ENCODE measurements at regions not wholly inside any gene's neighbourhood (a gene's known extent, or its start where the extent isn't known, plus 50 kb on each side); places are given as distances from the start of the nearest gene placed in this dataset.

- 73% methylated on average over 3 of the region's 3 CpGs for WGBS
- TF ChIP-seq ATF3 (IDR thresholded peaks at IDR 0.05) = no peak
Observed at GRCh38 chr11:92533657-92534335, 309.2 kb downstream of the FAT3 start.

GRCh38 chr11:92536883-92537282 is 312.3 kb downstream of the FAT3 start:
- no peak for DNase-seq (ENCODE audit: low spot score)
- Histone ChIP-seq H3K27me3 (ENCODE audit: control insufficient read depth in 4 of 4, insufficient read depth in 4 of 4, low read length in 3 of 4) (no peaks in the 10 kb centered on the region), H3K4me1 (ENCODE audit: control insufficient read depth in 4 of 4, insufficient read depth in 4 of 4, low read length in 3 of 4) (no peaks in the 10 kb centered on the region), H3K27ac (ENCODE audit: low read depth in 1 of 2, low read length in 2 of 2) (no peak overlapping the region), H3K4me3 (ENCODE audit: low read depth in 1 of 3, low read length in 3 of 3) (no peak overlapping the region), H3K9ac (ENCODE audit: low read depth in 1 of 2, low read length in 2 of 2) (no peak overlapping the region), H3K9me3 (ENCODE audit: control insufficient read depth in 4 of 4, low read length in 3 of 4) (no peaks in the 10 kb centered on the region), H3K36me3 (ENCODE audit: control insufficient read depth in 4 of 4, insufficient read depth in 3 of 4, low read depth in 1 of 4, low read length in 3 of 4) (no peaks in the 10 kb centered on the region)
- 86% methylated on average over 4 of the region's 4 CpGs for WGBS
- TF ChIP-seq YY1 (IDR thresholded peaks at IDR 0.05) (no peak), CTCF (IDR thresholded peaks at IDR 0.05; ENCODE audit: low read depth, low read length, missing input control) (no peak), MAX (IDR thresholded peaks at IDR 0.05) (no peak), NR2F2 (IDR thresholded peaks at IDR 0.05) (no peak), TAF1 (conservative IDR thresholded peaks at IDR 0.05) (no peak), FOXA2 (IDR thresholded peaks at IDR 0.05) (no peak), RXRA (IDR thresholded peaks at IDR 0.05) (no peak), HNF4A (conservative IDR thresholded peaks at IDR 0.05) (no peak), ATF3 (IDR thresholded peaks at IDR 0.05) (no peak), EGR1 (IDR thresholded peaks at IDR 0.05; ENCODE audit: low read depth in 2 of 2) (no peak)

More at GRCh38 chr11:92533657-92534335, 309.2 kb downstream of the FAT3 start:
- H3K27ac ChIP-seq (ENCODE audit: low read depth in 1 of 2, low read length in 2 of 2) = no peak overlapping the region
- H3K27me3 ChIP-seq (ENCODE audit: control insufficient read depth in 4 of 4, insufficient read depth in 4 of 4, low read length in 3 of 4) = no peaks in the 10 kb centered on the region
- no peak for DNase-seq (ENCODE audit: low spot score)
- no peaks in the 10 kb centered on the region for H3K4me1 ChIP-seq (ENCODE audit: control insufficient read depth in 4 of 4, insufficient read depth in 4 of 4, low read length in 3 of 4)
- H3K9me3 ChIP-seq (ENCODE audit: control insufficient read depth in 4 of 4, low read length in 3 of 4) = no peaks in the 10 kb centered on the region
- no peaks in the 10 kb centered on the region for H3K36me3 ChIP-seq (ENCODE audit: control insufficient read depth in 4 of 4, insufficient read depth in 3 of 4, low read depth in 1 of 4, low read length in 3 of 4)
- H3K9ac ChIP-seq (ENCODE audit: low read depth in 1 of 2, low read length in 2 of 2) = no peak overlapping the region
- H3K4me3 ChIP-seq (ENCODE audit: low read depth in 1 of 3, low read length in 3 of 3) = no peak overlapping the region

GRCh38 chr11:92540096-92540495 is 315.5 kb downstream of the FAT3 start:
- Histone ChIP-seq H3K4me3 (ENCODE audit: low read depth in 1 of 3, low read length in 3 of 3) (no peak overlapping the region), H3K27ac (ENCODE audit: low read depth in 1 of 2, low read length in 2 of 2) (no peak overlapping the region), H3K9ac (ENCODE audit: low read depth in 1 of 2, low read length in 2 of 2) (no peak overlapping the region), H3K27me3 (ENCODE audit: control insufficient read depth in 4 of 4, insufficient read depth in 4 of 4, low read length in 3 of 4) (no peaks in the 10 kb centered on the region), H3K9me3 (ENCODE audit: control insufficient read depth in 4 of 4, low read length in 3 of 4) (no peaks in the 10 kb centered on the region), H3K4me1 (ENCODE audit: control insufficient read depth in 4 of 4, insufficient read depth in 4 of 4, low read length in 3 of 4) (no peaks in the 10 kb centered on the region), H3K36me3 (ENCODE audit: control insufficient read depth in 4 of 4, insufficient read depth in 3 of 4, low read depth in 1 of 4, low read length in 3 of 4) (no peaks in the 10 kb centered on the region)
- WGBS = 93% methylated on average over 4 of the region's 4 CpGs
- no peak for DNase-seq (ENCODE audit: low spot score)
- TF ChIP-seq RAD21 (IDR thresholded peaks at IDR 0.05) (no peak), HNF4A (conservative IDR thresholded peaks at IDR 0.05) (no peak), EGR1 (IDR thresholded peaks at IDR 0.05; ENCODE audit: low read depth in 2 of 2) (no peak), RXRA (IDR thresholded peaks at IDR 0.05) (no peak), SP1 (IDR thresholded peaks at IDR 0.05) (no peak), JUND (IDR thresholded peaks at IDR 0.05) (no peak), MAX (IDR thresholded peaks at IDR 0.05) (no peak), HNF4G (IDR thresholded peaks at IDR 0.05) (no peak), GABPA (IDR thresholded peaks at IDR 0.05 in 1 of 2, conservative IDR thresholded peaks at IDR 0.05 in 1 of 2) (no peak)

Data from liver (tissue), 8 donors.